Spleen (tissue), 7 donors: ENCODE measurements at regions not wholly inside any gene's neighbourhood (a gene's known extent, or its start where the extent isn't known, plus 50 kb on each side); places are given as distances from the start of the nearest gene placed in this dataset.

Experiments
- POLR2A ChIP-seq, 3 donors: fragments of 450-650 bp; IDR thresholded peaks; one replicate each; pipeline ENCODE4 v1.5.1; 2017; ENCODE audit warnings: antibody characterized with exemption in 3 of 3, mild to moderate bottlenecking in 1 of 3
- POLR2AphosphoS5 ChIP-seq, 3 donors: sonication (generic); formaldehyde crosslinking; IDR thresholded peaks; one replicate each; pipeline ENCODE4 v1.5.1; 2017; ENCODE audit warnings: antibody characterized with exemption in 3 of 3
- TF ChIP-seq, protein P1 (sequence below), 11 experiments: fragments of 200-600 bp in 7 of 11; fragments of 450-650 bp in 4 of 11; sonication (generic) in 4 of 11; IDR thresholded peaks in 8 of 11; conservative IDR thresholded peaks in 3 of 11; 1 replicate in 7 of 11; 2 replicates in 4 of 11; pipeline versions ENCODE4 v1.4.0 to v1.8.0; 2016 to 2021; ENCODE audit warnings: antibody characterized with exemption in 11 of 11, inconsistent platforms in 4 of 11, mild to moderate bottlenecking in 1 of 11
- donor health status: DM: no; HTN: no; CAD: no; lungs with moderate emphysema.
- donor health status: DM: no; HTN: no; CAD: no.
- donor health status: DM: no; HTN: no; CAD: no.

DNA sequence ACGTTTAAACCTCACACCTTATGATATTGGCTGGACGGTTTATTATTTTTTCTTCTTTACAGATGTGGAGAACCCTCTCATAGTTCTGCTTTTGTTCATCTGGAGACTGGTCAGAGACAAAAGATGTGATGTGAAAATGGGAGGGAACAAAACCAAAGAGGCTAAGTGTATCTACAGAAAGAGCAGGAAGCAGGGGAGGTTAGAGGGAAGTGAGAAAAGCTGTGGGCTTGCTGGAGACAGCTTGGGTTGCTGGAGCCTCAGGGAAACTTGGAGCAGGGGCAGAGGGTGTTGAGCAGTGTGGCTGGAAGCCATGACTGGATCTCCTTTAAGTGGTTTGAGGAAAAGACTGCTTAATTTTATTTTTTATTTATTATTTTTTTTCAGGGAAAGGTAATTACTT, 79.0 kb upstream of the SNX19 start:
- TF ChIP-seq POLR2A (IDR thresholded peaks at IDR 0.05) (no peak), POLR2AphosphoS5 (IDR thresholded peaks at IDR 0.05) (no peak)
- TF ChIP-seq, protein P1, sequence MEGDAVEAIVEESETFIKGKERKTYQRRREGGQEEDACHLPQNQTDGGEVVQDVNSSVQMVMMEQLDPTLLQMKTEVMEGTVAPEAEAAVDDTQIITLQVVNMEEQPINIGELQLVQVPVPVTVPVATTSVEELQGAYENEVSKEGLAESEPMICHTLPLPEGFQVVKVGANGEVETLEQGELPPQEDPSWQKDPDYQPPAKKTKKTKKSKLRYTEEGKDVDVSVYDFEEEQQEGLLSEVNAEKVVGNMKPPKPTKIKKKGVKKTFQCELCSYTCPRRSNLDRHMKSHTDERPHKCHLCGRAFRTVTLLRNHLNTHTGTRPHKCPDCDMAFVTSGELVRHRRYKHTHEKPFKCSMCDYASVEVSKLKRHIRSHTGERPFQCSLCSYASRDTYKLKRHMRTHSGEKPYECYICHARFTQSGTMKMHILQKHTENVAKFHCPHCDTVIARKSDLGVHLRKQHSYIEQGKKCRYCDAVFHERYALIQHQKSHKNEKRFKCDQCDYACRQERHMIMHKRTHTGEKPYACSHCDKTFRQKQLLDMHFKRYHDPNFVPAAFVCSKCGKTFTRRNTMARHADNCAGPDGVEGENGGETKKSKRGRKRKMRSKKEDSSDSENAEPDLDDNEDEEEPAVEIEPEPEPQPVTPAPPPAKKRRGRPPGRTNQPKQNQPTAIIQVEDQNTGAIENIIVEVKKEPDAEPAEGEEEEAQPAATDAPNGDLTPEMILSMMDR (IDR thresholded peaks at IDR 0.05 in 8 of 11, conservative IDR thresholded peaks at IDR 0.05 in 3 of 11) = no peak
